HEK293T (cell line): ENCODE measurements at regions not wholly inside any gene's neighbourhood (a gene's known extent, or its start where the extent isn't known, plus 50 kb on each side); places are given as distances from the start of the nearest gene placed in this dataset.

Experiments used
- CTBP1 ChIP-seq: fragments of 450-650 bp; IDR thresholded peaks from 2 replicates; pipeline ENCODE4 v1.6.1; 2016; ENCODE audit warnings: borderline replicate concordance
- ELF4 ChIP-seq: fragments of 450-650 bp; IDR thresholded peaks from 2 replicates; pipeline ENCODE4 v1.6.1; 2017; ENCODE audit warnings: antibody characterized with exemption
- FOXA1 ChIP-seq: fragments of 450-650 bp; IDR thresholded peaks from 2 replicates; pipeline ENCODE4 v1.6.1; 2016; ENCODE audit warnings: mild to moderate bottlenecking
- FOXM1 ChIP-seq: fragments of 450-650 bp; IDR thresholded peaks from 2 replicates; pipeline ENCODE4 v1.6.1; 2017; ENCODE audit warnings: mild to moderate bottlenecking, borderline replicate concordance
- NFRKB ChIP-seq: fragments of 450-650 bp; IDR thresholded peaks from 2 replicates; pipeline ENCODE4 v1.6.1; 2016; ENCODE audit warnings: mild to moderate bottlenecking, moderate library complexity
- SUZ12 ChIP-seq: fragments of 450-650 bp; IDR thresholded peaks from 2 replicates; pipeline ENCODE4 v1.6.1; 2016; ENCODE audit warnings: mild to moderate bottlenecking
- TARDBP ChIP-seq: fragments of 450-650 bp; IDR thresholded peaks from 2 replicates; pipeline ENCODE4 v1.6.1; 2016

- TF ChIP-seq SUZ12 = no peak
- no peak for TF ChIP-seq FOXM1
- no peak for TF ChIP-seq CTBP1
- TF ChIP-seq FOXA1 = no peak
- TF ChIP-seq TARDBP = no peak
- no peak for TF ChIP-seq NFRKB
- TF ChIP-seq ELF4 = no peak
Measured at GRCh38 chr3:135460273-135460672, 505.3 kb upstream of the PPP2R3A start.
